ENCODE measurements at regions not wholly inside any gene's neighbourhood (a gene's known extent, or its start where the extent isn't known, plus 50 kb on each side); places are given as distances from the start of the nearest gene placed in this dataset.

DNA sequence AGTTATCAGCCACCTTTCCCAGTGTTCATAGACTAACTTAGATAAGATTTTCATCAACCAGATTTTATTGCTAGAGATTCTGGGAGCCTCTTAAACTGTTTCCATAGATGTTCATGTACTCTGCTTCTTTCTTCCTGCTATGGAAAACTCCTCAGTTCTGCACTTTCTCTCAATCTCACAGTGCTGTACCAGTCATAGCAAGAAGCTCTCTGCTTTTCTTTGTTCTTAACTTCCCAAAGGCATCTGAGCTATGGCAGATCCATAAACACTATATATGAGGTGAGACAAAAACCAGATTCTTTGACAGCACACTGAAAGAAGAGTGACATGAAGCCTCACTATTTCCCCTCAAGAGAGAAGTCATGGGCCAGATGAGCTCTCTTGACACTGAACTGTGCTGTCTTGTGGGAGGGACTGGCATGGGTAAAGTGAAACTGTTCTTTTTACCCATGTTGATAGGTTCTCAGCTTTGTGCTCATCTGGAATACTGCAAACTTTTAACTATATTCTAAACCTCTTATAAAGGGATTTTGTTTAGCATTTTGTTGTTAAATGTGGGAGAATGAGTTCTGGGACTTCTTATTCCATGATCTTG, 64.2 kb upstream of the LYPLAL1 start:
- DNase-seq = no peak

DNA sequence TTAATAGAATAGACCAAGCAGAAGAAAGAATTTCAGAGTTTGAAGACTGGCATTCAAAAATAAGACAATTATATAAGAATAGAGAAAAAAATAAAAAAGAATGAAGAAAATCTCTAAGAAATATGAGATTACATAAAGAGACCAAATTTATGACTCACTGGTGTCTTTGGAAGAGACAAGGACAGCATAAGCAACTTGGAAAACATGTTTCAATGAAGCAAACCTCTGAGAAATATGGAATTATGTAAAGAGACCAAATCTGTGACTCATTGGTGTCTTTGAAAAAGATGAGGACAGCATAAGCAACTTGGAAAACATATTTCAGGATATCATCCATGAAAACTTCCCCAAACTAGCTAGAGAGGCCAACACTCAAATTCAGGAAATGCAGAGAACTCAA, 60.4 kb upstream of the LYPLAL1 start:
- no peak for DNase-seq

DNA sequence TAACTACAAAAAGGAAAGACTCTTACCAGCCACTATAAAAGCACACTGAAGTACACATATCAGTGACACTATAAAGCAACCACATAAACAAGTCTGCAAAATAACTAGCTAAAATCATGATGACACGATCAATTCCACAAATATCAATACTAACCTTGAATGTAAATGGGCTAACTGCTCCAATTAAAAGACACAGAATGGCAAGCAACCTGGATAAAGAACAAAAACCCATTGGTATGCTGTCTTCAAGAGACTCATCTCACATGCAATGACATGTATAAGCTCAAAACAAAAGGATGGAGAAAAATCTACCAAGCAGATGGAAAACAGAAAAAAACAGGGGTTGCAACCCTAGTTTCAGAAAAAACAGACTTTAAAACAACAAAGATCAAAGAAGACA, 59.7 kb upstream of the LYPLAL1 start:
- DNase-seq = no peak

DNA sequence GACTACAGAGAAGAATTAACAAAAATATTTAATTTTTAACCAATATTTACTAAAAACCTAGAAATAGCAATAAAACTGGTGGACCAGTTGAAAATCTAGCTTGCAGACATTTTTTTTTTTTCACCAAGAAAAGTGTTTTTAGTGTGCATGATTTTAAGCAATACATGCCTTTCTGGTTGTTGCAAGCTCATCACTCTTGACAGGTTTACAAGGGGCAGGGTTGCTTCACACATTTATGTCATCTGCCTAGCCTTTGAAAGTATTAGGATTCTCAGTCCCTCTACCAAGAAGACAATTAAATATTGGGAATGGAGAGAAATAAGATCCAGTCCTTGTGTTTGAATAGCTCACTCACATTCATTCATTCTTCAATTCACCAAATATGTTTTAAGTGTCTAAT, 53.8 kb upstream of the LYPLAL1 start:
- no peak for DNase-seq

DNA sequence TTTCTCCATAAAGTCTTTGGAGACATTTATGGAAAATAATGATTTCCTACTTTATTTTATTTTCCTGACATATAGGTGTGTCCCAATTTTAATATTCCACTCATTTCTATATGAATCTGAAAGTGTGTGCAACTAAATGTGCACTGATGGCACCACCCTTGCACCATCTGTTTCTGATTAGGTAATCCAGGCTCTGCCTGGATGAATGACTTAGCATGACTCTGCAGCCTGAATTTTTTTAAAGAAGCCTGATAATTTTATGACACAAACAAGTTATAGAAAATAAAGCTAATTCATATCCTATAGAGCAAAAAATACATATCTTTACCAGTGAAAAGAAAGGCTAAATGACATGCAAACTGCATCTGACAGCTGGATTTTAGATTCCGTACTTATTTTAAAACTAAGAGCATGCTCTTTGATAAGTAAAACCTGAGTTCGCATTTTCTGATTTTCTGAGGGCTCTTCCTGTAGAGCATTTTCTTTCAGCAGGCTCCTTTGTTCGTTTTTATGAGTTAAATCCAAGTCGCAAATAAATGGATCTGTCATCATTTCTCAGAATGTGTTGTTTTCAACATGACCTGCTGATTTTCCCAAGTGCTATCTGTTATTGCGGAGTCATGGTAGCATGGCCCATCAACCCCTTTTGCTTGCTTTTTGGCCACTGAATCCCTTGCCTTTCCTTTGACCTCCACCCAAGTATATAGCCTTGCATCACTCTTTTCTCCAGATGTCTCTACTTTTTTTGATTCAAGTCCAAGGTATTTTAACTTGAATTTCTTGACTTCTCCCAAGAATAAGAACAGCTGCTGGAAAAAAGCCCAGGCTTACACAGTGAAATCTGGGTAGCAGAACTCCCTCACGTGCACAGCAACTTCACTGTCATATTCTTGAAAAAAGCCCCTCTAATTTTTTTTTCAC, 52.8 kb upstream of the LYPLAL1 start:
- no peak for DNase-seq

DNA sequence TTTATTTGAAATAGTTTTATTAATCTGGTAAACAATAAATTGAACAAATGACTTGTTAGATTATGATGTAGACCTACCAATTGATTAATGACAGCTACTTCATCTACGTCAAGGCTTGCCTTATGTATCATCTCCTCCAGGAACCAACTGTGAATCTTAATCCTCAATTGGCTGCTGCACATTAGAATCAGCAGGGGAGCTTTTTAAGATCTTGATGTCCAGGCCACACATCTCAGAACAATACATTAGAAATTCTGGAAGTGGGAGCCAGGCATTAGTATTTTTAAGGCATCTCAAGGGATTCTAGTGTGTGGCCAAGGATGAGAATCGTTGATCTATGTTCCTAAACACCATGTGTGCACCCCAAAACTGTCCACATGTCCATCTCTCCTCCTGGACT, 52.0 kb upstream of the LYPLAL1 start:
- DNase-seq = no peak

DNA sequence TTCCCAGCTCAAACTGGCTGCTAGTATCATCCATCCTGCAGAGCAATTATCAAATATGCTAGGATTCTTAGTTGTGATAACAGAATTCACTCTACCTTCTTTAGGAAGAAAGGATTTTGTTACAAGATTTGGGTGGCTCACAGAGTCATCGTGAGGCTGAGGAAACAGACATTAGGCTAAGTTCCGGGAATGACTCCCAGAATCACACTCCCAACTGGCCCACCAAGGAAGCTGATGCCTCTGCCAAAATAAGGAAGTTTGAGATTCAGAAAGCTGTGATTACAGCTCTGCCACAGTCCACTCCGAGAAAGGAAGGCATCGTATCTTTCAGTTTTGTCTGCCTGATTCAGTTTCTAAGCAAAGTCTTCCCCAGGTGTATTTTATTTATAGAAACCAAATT, 50.6 kb upstream of the LYPLAL1 start:
- no peak for DNase-seq

Data from T-helper 1 cell (primary cell).